GM19324 (cell line): ENCODE measurements at regions not wholly inside any gene's neighbourhood (a gene's known extent, or its start where the extent isn't known, plus 50 kb on each side); places are given as distances from the start of the nearest gene placed in this dataset.
A peak's percentile ranks its signal among the peaks of the same experiment; 100 is the strongest.

Experiments
- ATAC-seq: cut with Tn5 transposase; IDR thresholded peaks from one replicate; pipeline ENCODE4 v1.9.1; 2021; ENCODE audit warnings: mild to moderate bottlenecking, moderate library complexity; ENCODE audit not compliant: unreplicated experiment, low FRiP score

DNA sequence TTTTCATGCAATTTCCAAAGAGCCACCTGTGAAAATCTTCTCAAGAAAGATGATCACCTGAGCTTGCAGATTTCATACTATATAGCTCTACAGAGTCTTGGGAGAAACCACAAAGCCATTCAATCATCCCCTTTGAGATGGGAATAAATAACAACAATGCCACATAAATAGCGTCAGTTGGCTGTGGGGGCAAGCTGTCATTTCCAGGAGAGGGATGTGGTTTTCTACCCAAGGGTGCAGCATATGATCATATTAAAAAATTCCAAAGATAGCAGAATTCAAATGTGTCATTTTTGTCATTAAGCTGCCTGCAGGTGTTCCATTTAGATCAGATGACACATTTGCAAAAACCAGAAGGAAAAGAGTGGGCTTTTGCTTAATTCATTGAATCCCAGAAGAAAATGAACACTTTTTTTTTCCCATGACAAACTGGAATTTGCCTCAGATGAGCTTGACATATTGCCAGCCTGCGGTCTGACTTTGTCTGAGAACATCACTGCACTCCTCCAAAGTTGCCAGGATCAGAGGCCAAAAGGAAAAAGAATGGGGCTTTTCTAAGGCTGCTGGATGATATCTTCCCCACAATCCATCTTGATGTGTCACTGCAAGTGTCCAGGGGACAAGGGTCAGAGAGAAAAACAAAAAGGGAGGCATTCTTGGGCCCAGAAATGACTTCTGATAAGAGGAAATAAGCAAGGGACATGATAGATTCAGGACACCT is 314.1 kb upstream of the USP25 start:
- no peak for ATAC-seq

DNA sequence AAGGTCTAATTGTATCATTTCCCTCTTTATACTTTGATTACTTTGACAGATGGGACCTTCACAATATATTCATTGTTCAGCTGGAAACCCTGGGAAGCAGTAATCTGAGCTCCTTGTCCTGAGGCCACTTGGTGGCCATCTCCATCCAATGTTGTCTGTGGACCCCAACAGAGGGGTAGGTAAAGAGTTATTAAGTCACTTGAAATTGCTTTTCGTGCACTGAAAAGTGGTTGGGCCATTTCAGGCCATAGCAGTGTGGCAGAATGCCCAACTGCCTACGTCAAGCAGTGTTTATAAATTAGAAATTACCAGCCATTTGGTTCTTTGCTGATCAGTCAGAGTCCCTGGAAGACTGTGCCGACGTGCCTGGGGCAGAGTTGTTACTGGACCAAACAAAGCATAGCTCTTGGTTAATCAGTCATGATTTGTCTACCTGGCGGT is 308.3 kb upstream of the USP25 start:
- no peak for ATAC-seq

DNA sequence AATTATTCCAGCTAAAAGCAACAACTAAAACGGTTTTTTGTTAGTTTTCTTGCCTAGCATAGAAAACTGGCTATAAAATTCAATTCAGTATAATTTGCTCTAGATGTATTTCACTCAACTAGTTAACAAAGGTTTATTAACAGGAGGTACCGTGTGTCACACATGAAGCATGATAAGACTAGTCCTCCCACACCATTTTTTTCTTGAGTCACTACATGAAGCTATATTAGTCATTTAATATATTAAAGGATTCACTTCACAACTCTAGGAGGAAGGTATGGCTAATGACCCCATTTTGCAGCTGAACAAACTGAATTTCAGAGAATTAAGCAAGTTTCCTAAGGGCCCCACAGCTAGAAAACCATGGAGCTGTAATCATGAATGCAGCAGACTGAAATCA is 307.8 kb upstream of the USP25 start:
- ATAC-seq, result no peak

DNA sequence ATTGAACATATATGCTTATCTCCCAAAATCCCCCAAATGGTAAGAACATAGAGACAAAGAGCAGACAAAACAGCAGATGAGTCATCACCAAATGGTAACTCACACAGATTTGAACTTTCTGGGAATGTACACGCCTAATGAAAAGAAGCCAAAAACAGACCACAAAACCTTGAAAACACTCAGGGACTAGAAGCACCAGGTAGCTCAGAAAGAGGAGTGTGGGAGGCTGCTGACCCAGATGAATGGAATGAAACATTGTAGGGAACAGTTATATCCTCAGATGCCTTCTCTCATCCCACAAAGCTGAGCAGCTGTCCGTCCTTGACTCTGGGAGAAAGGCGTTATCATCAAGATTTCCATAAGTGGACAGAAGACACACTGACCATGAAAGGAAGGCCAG is 307.0 kb upstream of the USP25 start:
- no peak for ATAC-seq

DNA sequence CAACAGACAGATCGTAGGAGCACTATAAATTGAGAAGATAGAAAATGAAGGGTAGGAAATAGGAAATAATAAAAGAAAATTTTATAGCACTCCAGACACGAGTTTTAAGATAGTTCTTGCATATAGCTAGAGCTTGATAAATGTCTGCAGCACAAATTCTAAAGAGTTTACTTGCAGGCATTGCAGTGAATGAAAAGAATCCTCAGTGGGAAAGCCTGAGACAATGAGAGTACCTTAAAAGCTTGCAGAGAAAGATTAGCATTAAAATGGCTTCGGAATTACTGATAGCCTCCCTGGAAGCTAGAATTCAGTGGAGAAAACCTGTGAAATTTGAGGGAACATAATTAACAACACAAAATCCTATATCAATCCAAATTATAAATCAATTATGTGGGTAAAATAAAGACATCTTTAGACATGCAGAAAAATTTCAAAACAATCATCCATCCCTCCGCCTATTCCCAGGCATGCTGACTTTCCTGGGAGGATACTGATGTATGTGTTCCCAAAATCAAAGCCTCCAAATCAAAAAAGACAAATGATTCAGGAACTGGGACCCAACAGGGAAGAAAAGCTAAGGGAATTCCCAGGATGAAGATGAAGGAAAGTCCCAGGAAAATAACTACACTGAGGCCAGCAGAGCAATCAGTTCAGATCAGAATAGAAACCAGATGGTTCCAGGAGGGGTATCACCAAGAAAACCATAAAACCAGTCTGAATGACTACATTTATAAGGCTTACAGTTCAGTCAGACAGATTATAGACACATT is 305.9 kb upstream of the USP25 start:
- ATAC-seq, result no peak

DNA sequence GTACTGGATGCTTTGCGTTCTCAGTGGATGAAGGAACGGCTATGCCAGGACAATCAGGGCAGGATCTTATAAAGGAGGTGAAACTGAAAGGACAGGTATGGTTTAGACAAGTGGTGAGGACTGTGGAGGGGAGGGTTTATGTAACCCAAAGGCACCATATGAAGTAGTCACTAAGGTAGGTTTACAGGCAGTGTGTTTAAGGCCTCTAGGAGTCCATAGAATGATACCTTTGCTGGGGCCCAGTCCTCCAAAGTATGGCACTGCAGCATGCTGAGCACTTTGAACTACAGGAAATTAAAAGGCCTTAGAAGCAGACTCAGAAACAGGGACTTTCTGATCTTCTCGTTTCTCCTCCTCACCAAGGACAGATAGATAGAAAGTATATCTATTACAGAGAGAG is 304.7 kb upstream of the USP25 start:
- no peak for ATAC-seq

DNA sequence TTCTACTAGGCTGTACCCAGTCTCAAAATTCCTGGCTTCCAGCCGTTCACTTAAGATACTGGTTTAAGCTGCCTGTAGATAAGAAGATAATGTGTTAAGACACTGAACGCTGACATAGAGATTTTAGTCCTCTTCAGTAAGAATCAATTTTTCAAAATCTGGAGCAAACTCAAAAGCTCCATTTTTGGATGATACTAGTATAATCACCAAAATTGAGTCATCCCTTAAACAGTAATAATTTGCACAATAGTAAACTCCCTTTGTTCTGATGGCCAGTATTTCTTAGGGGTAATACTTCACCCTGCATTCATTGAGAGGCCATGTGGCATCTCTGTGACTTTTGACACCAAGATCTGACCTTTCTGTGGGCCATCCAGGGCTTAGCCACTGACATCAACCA is 299.8 kb upstream of the USP25 start:
- no peak for ATAC-seq

DNA sequence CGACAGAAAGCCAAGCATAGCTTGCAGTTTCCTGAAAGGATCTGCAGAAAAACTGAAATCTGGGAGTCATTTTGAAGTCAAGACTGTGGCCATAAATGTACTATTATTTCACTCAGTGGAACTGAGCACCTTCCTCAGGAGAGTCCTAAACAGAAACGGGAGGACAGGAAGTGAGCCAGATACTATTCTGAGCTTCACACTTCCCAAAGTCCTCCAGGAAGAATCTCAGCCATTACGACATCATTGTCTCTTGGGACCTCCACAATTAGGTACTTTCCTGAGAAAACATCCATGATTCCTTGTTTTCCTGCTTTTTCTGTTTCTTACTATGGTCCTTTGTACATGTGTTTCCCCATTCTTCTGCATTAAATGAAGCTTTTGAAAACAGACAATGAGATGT is 299.2 kb upstream of the USP25 start:
- ATAC-seq, result no peak

DNA sequence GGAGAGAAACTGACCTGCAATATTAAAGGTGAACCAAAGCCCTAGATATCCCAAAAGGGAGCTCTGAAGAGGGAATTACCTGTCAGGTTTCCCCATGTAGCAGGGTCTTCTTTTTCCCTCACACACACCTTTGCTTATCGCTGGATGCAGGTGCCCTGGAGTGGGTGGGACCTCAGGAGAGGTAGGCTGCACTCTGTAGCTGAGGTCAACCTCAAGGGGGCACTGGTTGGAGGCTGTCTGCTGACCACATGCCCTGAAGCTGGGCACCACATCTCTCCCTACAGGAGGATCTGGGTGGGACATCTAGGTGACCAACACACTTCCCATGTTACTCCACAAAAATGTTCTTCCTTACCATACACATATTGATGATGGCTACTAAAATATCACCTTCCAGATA is 298.7 kb upstream of the USP25 start:
- no peak for ATAC-seq

DNA sequence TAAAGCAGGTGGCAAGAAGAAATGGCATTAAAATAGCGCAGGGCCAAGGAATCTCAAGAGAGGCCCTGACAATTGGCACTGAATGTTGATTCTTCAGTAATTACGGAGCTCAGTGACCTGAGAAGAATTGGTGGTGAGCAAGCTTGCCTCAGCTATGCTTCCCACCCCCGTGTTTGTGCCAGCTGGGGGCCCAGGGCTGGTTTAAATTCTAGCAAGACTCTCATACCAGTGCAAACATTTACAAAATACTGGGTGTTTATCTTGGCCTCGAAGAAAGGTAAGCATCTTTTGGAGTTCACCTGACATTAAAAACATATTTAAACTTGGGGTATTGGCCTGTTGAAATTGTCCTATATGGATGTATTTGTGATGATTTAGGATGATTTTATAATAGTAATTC is 296.7 kb upstream of the USP25 start:
- no peak for ATAC-seq

DNA sequence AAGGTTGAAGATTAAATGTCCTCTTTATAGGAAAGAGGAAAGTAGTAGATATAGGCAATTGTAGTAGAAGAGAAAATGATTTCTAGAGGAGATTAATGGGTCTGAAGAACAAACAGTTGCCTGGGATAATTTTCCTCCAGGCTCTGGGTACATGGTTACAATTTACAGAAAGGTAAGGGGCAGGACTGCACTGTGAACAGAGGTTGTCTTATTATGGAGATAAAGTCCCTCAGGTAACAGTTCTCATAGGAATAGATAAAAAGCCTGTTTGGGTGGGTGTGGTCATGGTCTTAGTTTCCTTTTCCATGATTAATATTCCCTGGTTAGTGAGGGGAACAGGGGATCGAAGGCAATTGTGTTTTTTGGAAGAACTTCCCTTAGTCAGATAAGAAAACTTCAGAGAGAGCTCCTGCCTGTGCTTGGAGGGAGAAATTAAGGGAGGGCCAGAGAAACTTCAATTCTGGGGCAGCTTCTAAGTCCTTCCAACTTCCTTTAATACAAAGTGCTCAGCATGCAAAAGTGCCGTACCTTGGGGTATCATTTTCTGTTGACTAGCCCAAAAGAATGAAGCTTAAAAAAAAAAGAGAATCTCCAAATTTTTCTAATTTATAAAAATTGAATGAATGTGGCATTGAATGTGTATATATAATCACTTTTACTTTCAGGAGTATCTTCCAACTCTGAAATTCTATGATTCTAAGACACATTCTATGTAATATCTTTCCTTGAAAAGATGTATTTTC is 295.4 kb upstream of the USP25 start:
- ATAC-seq, result no peak

DNA sequence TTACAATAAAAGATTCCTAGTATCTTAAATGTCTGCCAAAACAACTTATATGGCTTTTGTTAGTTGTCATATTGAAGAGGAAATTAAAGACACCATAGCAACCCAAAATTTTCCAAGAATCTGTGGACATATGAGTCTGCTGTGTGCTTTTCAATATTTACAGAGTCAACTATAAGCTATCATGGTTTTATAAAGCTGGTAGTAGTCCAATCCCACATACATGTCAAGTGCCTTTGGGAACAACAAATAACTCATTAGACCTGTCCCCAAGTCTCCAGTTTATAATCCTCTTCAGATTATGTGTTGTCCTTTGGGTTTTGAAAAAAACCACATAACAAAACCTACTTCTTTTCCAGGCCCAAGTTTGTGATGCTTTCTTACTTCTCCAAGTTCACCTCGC is 293.8 kb upstream of the USP25 start:
- ATAC-seq, result no peak

DNA sequence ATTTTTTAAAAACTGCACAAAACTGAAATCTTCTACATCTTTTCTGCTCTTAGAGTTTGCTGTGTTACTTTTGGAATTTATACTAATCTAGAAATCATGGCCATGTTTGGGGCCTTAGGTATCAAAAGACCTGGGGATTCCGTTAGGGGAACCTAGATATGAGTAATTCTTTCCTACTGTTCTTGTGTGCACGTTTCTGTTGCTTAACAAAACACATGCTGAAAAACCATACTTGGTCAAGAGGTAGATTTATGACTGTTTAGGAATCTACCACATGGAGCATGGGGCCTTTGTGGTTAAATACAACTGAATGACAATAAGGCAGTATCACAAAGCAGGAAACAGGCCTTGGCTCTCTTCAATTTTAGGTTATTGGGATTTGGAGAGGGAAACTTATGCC is 291.9 kb upstream of the USP25 start:
- no peak for ATAC-seq

DNA sequence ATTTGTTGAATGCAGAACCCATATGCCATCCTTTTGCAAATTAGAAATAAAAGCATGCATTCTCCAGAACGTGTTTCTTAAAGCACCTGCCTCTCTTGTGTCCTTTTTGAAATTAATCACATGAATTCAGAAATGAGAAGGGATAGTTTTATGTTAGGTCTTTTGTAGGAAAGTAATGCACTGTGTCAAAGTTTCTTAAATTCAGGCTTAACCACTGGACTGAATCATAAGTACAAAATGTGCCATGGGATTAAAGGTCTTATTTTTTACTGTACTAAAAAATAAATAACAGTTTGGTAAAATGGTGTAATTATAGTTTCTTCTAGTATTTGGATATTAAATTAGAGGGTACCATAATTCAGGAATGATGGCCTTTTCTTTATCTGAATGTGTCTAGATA is 290.1 kb upstream of the USP25 start:
- ATAC-seq, result no peak

DNA sequence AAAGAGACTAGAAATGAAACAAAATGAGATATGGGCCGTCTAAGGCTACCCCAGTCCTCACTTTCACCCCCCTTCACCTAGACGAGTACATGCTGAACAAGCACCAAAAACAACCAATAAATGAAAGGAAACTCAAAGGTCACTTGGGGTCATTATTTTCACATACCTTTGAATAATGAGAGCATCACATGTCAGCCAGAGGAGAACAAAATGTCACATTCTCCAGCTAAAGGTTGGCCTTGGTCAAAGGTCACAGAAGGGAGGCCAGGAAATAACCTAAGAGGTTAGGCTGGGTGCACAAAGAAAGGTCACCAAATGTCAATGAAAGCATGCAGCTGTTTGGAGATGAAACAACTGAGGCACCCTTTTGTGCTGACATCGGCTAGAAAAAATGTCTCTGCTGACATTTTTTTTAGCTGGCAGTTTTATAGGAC is 288.7 kb upstream of the USP25 start:
- no peak for ATAC-seq

DNA sequence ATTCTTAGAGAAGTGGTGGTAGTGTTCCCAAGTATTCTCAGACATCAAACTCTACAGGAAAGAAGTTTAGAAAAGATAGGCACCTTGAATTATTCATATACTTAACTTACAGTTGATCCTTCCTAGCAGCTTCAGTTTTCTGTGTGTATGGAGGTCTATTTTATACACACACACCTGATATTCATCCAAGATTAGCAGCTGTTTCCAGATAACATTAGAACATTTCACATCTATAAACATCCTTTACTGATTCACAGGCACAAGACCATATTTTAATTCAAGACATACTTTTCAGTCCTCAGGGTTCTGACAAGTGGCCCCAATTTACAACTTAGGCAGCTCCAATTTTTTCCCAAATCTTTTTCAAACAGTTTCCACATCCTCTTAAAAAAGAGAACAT is 287.8 kb upstream of the USP25 start:
- no peak for ATAC-seq

DNA sequence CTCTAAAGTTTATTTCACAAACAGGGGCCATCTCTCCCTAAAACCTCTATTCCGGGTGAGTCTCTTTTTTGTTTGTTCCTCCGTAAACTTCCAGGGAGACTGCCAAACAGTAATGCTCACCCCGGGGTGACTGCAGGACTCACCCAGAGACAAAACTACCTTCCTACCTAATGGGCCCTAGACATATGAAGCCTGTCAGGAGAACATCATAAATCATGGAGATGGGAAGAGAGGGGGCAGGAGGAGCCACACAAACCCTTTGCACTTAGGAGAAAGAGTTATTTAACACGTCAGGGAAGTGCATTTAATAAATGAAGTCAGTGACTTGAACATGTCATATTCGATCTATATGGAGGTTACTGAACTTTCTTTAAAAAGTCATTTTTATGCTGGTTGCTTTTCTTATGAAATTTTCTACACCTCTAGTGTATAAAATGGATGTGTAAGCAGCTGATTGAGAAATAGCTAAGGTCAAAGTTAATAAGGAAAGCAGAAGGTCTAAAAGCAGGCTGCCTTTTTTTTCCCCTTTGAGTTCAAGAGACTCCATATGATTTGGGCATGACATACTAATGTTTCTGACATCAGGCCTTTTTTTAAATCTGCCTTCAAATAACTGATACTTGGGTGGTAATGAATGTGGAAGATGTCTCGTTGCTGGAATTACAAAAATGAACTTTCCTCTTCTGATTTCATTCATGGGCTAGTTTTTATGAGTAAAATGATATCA is 286.9 kb upstream of the USP25 start:
- no peak for ATAC-seq

DNA sequence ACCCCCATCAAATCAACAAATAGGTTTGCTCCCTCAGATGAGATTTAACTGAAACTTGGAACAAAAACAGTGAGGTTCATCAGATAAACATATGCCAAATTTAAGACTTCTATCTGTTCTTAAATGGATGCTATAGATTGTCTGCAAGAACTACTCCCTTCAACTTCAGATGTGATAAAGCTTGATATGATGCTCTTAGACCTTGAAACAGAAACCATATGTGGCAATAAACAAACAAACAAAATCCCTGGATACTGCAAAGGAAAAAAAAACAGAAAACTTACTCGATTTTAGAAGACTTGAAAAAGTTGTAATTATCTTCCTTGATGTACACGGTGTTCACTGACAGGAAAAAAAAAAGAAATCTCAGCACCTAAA is 286.1 kb upstream of the USP25 start:
- ATAC-seq, result no peak

DNA sequence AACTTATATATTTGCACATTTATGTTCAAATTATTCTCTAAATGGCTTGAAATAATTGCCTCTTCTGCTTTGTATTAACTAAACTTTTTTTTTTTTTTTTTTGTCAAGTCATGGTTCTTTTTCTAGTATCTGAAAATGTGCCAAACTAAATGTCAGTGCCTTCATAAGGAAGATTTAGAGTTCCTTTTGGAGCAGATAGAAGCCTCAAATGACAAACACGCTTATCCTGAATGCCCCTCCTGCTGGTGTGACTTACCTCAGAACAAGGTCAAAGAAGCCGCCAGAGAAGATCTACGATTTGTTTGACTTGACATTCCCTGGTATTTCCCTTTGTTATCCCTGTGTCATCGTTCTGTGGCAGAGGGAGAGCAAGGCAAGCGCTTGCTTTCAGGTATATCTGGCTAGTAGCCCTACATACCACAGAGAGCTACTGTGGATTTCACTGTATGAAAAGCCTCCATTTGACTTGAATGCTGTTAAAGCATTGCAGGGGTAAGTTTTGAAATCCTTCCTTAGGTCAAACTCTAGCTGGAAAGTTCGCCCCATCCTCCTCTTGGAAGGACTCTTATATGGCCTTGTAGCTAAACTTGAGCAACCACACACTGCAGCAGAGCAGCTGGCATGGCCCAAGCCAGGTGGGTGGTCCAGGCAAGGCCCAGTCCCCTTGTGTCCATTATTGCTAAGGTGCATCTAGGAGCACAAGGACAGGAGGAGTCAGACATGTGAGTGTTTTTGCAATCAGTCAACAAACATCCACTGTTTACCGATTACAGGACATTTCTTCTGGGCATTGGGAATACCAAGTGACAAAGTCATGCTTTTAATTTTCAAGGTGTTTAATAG is 285.4 kb upstream of the USP25 start:
- ATAC-seq, result no peak

DNA sequence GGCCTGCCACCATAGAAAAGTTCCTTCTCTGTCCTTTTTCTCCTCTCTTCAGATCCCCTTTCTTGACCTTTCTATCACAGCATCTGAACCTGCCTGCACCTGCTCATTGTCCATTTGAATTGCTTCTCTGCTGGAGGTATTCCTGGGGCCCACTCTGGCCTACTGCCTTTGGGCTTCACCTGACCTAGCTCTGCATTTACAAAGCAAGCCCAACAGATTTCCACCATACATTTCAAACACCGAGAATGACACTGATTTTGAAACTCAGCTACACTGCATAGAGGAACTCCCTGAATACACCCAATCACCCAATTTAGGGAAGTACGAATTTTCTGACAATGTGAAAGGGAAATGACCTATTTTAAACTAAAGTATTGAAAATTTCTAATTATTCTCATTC is 284.5 kb upstream of the USP25 start:
- peak; percentile 48 for ATAC-seq
